Heart left ventricle (tissue), 13 donors: ENCODE measurements at regions not wholly inside any gene's neighbourhood (a gene's known extent, or its start where the extent isn't known, plus 50 kb on each side); places are given as distances from the start of the nearest gene placed in this dataset.

Source experiments
- CTCF ChIP-seq, 12 donors: fragments of 200-600 bp; sonication (generic) in 4 of 12; IDR thresholded peaks; one replicate each; pipeline versions ENCODE4 v1.5.0 to v1.8.0; 2018 to 2022; ENCODE audit warnings: antibody characterized with exemption in 12 of 12, mild to moderate bottlenecking in 5 of 12
- POLR2A ChIP-seq, 2 donors: fragments of 450-650 bp; IDR thresholded peaks; one replicate each; pipeline ENCODE4 v1.6.1; 2017; ENCODE audit warnings: antibody characterized with exemption in 2 of 2, mild to moderate bottlenecking in 2 of 2, moderate library complexity in 2 of 2
- donor health status: ischemic (EF 13 %, LVEDD 7.1; RV severe dilation, severe dysfunction).
- donor health status: DM: no; HTN: yes; CAD: no.
- donor health status: DM: no; HTN: no; CAD: no.
- donor health status: ischemic (EF 25% LVEDD 6.9; RV normal size, moderate dysfunction).
- donor health status: ischemic (EF 25% LVEDD 5.7; RV mildly dilated, moderate dysfunction).
- donor health status: ischemic (EF 35%, LVEDD 5.7; RV mildly dilated, moderate dysfunction).
- donor health status: nonischemic (EF 11% LVEDD 7.7; RV severe dilation, severe dysfunction).
- donor health status: DM: yes; HTN: yes; CAD: no.
- donor health status: PGD.
- donor health status: ischemic (EF 29% LVEDD 5.4; RV normal size, mild dysfunction).
- donor health status: nonischemic (EF 23%, LVEDD 6.1; RV moderate dilation, normal function).

DNA sequence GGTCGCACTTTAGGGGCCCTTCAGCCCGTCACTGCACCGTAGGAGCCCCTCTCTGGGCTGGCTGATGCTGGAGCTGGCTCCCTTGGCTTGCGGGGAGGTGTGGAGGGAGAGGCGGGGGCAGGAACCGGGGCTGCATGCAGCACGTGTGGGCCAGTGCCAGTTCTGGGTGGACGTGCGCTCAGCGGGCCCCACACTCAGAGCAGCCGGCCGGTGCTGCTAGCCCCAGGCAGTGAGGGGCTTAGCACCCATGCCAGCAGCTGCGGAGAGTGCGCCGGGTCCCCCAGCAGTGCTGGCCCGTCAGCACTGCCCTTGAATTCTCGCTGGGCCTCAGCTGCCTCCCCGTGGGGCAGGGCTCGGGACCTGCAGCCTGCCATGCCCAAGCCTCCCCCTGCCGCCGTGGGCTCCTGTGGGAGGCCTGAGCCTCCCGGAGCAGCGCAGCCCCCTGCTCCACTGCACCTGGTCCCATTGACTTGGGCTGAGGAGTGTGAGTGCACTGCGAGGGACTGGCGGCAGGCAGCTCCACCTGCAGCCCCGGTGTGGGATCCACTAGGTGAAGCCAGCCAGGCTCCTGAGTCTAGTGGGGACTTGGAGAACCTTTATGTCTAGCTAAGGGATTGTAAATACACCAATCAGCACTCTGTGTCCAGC, 108.8 kb upstream of the RASGEF1B start:
- no peak for TF ChIP-seq CTCF (IDR thresholded peaks at IDR 0.05)
- TF ChIP-seq POLR2A (IDR thresholded peaks at IDR 0.05): no peak
